Osteoblast (primary cell): ENCODE measurements at regions not wholly inside any gene's neighbourhood (a gene's known extent, or its start where the extent isn't known, plus 50 kb on each side); places are given as distances from the start of the nearest gene placed in this dataset.

ENCODE experiments used
- DNase-seq: peaks from one replicate; pipeline ENCODE4 v3.0.0; 2011; ENCODE audit warnings: low spot score, mixed read lengths; ENCODE audit not compliant: insufficient read length; ENCODE audit errors: missing footprints
- H2AFZ ChIP-seq: 2 replicates; pipeline ENCODE4 v1.6.0; 2011; ENCODE audit warnings: mild to moderate bottlenecking, low read length
- H3K27ac ChIP-seq: 2 replicates; pipeline ENCODE4 v1.5.1; 2011; ENCODE audit warnings: mild to moderate bottlenecking, low read depth, low read length, moderate library complexity
- H3K27me3 ChIP-seq: 2 replicates; pipeline ENCODE4 v1.6.0; 2012; ENCODE audit warnings: mild to moderate bottlenecking, control low read depth, inconsistent platforms, low read length, moderate library complexity; ENCODE audit not compliant: insufficient read depth
- H3K36me3 ChIP-seq: 2 replicates; pipeline ENCODE4 v1.5.1; 2011; ENCODE audit warnings: mild to moderate bottlenecking, low read length, control low read depth, moderate library complexity; ENCODE audit not compliant: insufficient read depth
- H3K4me1 ChIP-seq: 2 replicates; pipeline ENCODE4 v1.5.1; 2011; ENCODE audit warnings: mild to moderate bottlenecking, low read length, control low read depth, moderate library complexity; ENCODE audit not compliant: insufficient read depth
- H3K4me2 ChIP-seq: 2 replicates; pipeline ENCODE4 v1.6.0; 2011; ENCODE audit warnings: mild to moderate bottlenecking, low read length; ENCODE audit not compliant: insufficient read depth
- H3K4me3 ChIP-seq: fragments of 200-600 bp; sonication (generic); 3 replicates; pipeline ENCODE4 v1.5.1; 2012; ENCODE audit warnings: mild to moderate bottlenecking, low read length, inconsistent platforms; ENCODE audit not compliant: insufficient read depth
- H3K79me2 ChIP-seq: 2 replicates; pipeline ENCODE4 v1.6.0; 2012; ENCODE audit warnings: mild to moderate bottlenecking, low read length, control low read depth, inconsistent platforms; ENCODE audit not compliant: insufficient read depth
- H3K9me3 ChIP-seq: 2 replicates; pipeline ENCODE4 v1.5.1; 2011; ENCODE audit warnings: low read depth, low read length, control low read depth
- H4K20me1 ChIP-seq: 2 replicates; pipeline ENCODE4 v1.6.0; 2012; ENCODE audit warnings: mild to moderate bottlenecking, low read length, control low read depth; ENCODE audit not compliant: insufficient read depth
- CTCF ChIP-seq: IDR thresholded peaks from 2 replicates; pipeline ENCODE4 v1.5.1; 2011; ENCODE audit warnings: mild to moderate bottlenecking, low read depth, low read length, moderate library complexity; ENCODE audit errors: extremely low read depth

GRCh38 chr11:107247167-107247861 lies 210.3 kb downstream of the CWF19L2 start:
- no peaks in the 10 kb centered on the region for H3K36me3 ChIP-seq
- H3K4me1 ChIP-seq = no peaks in the 10 kb centered on the region
- H3K79me2 ChIP-seq = no peaks in the 10 kb centered on the region
- H2AFZ ChIP-seq = no peak overlapping the region
- no peak overlapping the region for H3K4me2 ChIP-seq
- no peak overlapping the region for H3K4me3 ChIP-seq
- no peak for TF ChIP-seq CTCF
- H4K20me1 ChIP-seq = no peaks in the 10 kb centered on the region
- H3K27me3 ChIP-seq = no peaks in the 10 kb centered on the region
- no peak overlapping the region for H3K27ac ChIP-seq
- no peak for DNase-seq
- no peaks in the 10 kb centered on the region for H3K9me3 ChIP-seq

DNA sequence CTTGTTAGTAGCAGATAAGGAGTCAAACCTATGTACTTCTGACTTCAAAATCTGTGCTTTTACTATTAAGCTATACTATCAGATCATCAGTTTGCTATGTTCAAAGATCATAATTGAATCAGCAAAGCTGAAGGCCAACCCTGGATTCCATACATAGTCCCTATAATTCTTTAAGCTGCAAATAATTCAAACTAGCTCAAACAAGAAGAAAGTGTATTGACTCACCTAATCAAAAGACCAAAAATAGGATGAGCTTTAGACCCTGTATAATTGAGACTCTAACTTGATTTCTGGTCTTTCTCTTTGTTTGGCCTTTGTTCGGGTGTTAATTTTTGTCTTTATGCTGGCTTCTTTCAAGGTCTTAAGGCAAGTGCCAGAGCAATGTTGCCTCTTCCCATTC lies 213.7 kb downstream of the CWF19L2 start:
- H3K79me2 ChIP-seq = no peaks in the 10 kb centered on the region
- no peak overlapping the region for H2AFZ ChIP-seq
- no peaks in the 10 kb centered on the region for H4K20me1 ChIP-seq
- no peak for DNase-seq
- no peak overlapping the region for H3K4me2 ChIP-seq
- H3K4me1 ChIP-seq = no peaks in the 10 kb centered on the region
- no peaks in the 10 kb centered on the region for H3K27me3 ChIP-seq
- H3K36me3 ChIP-seq = no peaks in the 10 kb centered on the region
- H3K4me3 ChIP-seq = no peak overlapping the region
- no peak for TF ChIP-seq CTCF
- no peak overlapping the region for H3K27ac ChIP-seq
- no peaks in the 10 kb centered on the region for H3K9me3 ChIP-seq

DNA sequence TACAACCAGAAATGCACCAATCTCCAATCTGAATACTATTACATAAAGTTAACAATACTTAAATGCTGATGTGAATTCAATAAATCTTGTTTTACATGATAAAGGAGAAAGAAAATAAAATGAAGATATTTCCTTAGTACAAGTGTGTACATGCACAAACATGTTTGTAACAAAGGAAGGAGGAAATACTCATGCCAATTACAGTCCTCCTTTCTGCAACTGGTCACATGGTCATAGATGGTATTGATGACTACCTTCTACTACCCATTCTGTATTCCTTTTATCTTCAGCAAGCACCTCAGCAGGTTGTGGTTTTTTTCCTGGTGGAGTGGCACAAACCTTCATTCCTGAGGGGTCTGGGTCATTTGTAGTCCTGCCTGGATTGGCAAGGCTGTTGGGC lies 214.2 kb upstream of the GUCY1A2 start:
- Histone ChIP-seq H4K20me1 (no peaks in the 10 kb centered on the region), H3K27me3 (no peaks in the 10 kb centered on the region), H3K9me3 (peaks cover 1% of the 10 kb centered on the region)

GRCh38 chr11:107224836-107225235 lies 206.6 kb upstream of the GUCY1A2 start:
- no peaks in the 10 kb centered on the region for H3K4me1 ChIP-seq
- no peak for DNase-seq
- no peaks in the 10 kb centered on the region for H3K79me2 ChIP-seq

More for the DNA sequence above, 214.2 kb upstream of the GUCY1A2 start:
- DNase-seq = no peak
- Histone ChIP-seq H3K4me3 (no peak overlapping the region), H3K27ac (no peak overlapping the region), H3K79me2 (no peaks in the 10 kb centered on the region), H3K36me3 (no peaks in the 10 kb centered on the region), H3K4me2 (no peak overlapping the region), H2AFZ (no peak overlapping the region), H3K4me1 (no peaks in the 10 kb centered on the region)
- no peak for TF ChIP-seq CTCF

More at GRCh38 chr11:107224836-107225235, 206.6 kb upstream of the GUCY1A2 start:
- Histone ChIP-seq H3K36me3 (no peaks in the 10 kb centered on the region), H3K27ac (no peak overlapping the region), H3K27me3 (no peaks in the 10 kb centered on the region), H4K20me1 (no peaks in the 10 kb centered on the region), H3K4me3 (no peak overlapping the region), H3K4me2 (no peak overlapping the region), H3K9me3 (peaks cover 1% of the 10 kb centered on the region), H2AFZ (no peak overlapping the region)
- TF ChIP-seq CTCF = no peak
